ENCODE measurements at regions not wholly inside any gene's neighbourhood (a gene's known extent, or its start where the extent isn't known, plus 50 kb on each side); places are given as distances from the start of the nearest gene placed in this dataset.

- TF ChIP-seq CTCF (IDR thresholded peaks at IDR 0.05; ENCODE audit: insufficient read depth, low read depth, low read length, missing control alignments), result no peak
- no peak for DNase-seq (ENCODE audit: low read depth)
Measured at GRCh38 chr5:147018812-147019211, 140.3 kb upstream of the PPP2R2B start.

GRCh38 chr5:147036691-147037245, 158.2 kb upstream of the PPP2R2B start:
- H3K4me3 ChIP-seq (ENCODE audit: low read depth, low read length), result no peak overlapping the region
- DNase-seq (ENCODE audit: low read depth), result no peak
- no peak for TF ChIP-seq CTCF (IDR thresholded peaks at IDR 0.05; ENCODE audit: insufficient read depth, low read depth, low read length, missing control alignments)

More at GRCh38 chr5:147018812-147019211, 140.3 kb upstream of the PPP2R2B start:
- H3K4me3 ChIP-seq (ENCODE audit: low read depth, low read length), result no peak overlapping the region

- TF ChIP-seq CTCF (IDR thresholded peaks at IDR 0.05; ENCODE audit: insufficient read depth, low read depth, low read length, missing control alignments), result no peak
- H3K4me3 ChIP-seq (ENCODE audit: low read depth, low read length), result no peak overlapping the region
- peak; percentile 2 for DNase-seq (ENCODE audit: low read depth)
Measured at GRCh38 chr5:147037515-147038205, 159.1 kb upstream of the PPP2R2B start.

GRCh38 chr5:147040856-147041255, 162.3 kb upstream of the PPP2R2B start:
- no peak overlapping the region for H3K4me3 ChIP-seq (ENCODE audit: low read depth, low read length)
- no peak for DNase-seq (ENCODE audit: low read depth)
- TF ChIP-seq CTCF (IDR thresholded peaks at IDR 0.05; ENCODE audit: insufficient read depth, low read depth, low read length, missing control alignments), result no peak

GRCh38 chr5:147044572-147045273, 166.2 kb upstream of the PPP2R2B start:
- no peak overlapping the region for H3K4me3 ChIP-seq (ENCODE audit: low read depth, low read length)
- TF ChIP-seq CTCF (IDR thresholded peaks at IDR 0.05; ENCODE audit: insufficient read depth, low read depth, low read length, missing control alignments), result no peak
- no peak for DNase-seq (ENCODE audit: low read depth)

GRCh38 chr5:147045290-147045689, 166.7 kb upstream of the PPP2R2B start:
- no peak for TF ChIP-seq CTCF (IDR thresholded peaks at IDR 0.05; ENCODE audit: insufficient read depth, low read depth, low read length, missing control alignments)
- no peak for DNase-seq (ENCODE audit: low read depth)
- H3K4me3 ChIP-seq (ENCODE audit: low read depth, low read length), result no peak overlapping the region

All from GM12865 (cell line).